Astrocyte of the spinal cord (primary cell): ENCODE measurements at regions not wholly inside any gene's neighbourhood (a gene's known extent, or its start where the extent isn't known, plus 50 kb on each side); places are given as distances from the start of the nearest gene placed in this dataset.
"Not testable (repeated sequence)": the region's sequence is repeated elsewhere in the genome, so short reads cannot be mapped to it uniquely, and the experiment has no call there.

Experiments
- DNase-seq: peaks from one replicate; pipeline ENCODE4 v3.0.0; 2011; ENCODE audit warnings: low read depth, low spot score
- H3K4me3 ChIP-seq: 2 replicates; pipeline ENCODE4 v1.5.1; 2011; ENCODE audit warnings: low read depth, mild to moderate bottlenecking, low read length, moderate library complexity
- CTCF ChIP-seq: IDR thresholded peaks from 2 replicates; pipeline ENCODE4 v1.5.1; 2012; ENCODE audit warnings: low read depth, mild to moderate bottlenecking, low read length, inconsistent platforms
- in situ Hi-C: cut with HindIII; loops from 2 replicates; pipeline ENCODE4 v1.10.0; 2017; ENCODE audit warnings: low sequenced_read_pairs

- TF ChIP-seq CTCF, result no peak
- in situ Hi-C loops, result no loop called here
- no peak overlapping the region for H3K4me3 ChIP-seq
- DNase-seq, result no peak
Measured at GRCh38 chr3:184502123-184502667, 59.4 kb upstream of the EPHB3 start.

GRCh38 chr3:184502841-184503240, 58.7 kb upstream of the EPHB3 start:
- H3K4me3 ChIP-seq, in situ Hi-C loops, DNase-seq: not testable (repeated sequence)

- no peak for DNase-seq
- in situ Hi-C loops, result no loop called here
- no peak for TF ChIP-seq CTCF
- no peak overlapping the region for H3K4me3 ChIP-seq
Measured at GRCh38 chr3:184503647-184504046, 57.9 kb upstream of the EPHB3 start.

GRCh38 chr3:184505076-184505878, 56.3 kb upstream of the EPHB3 start:
- in situ Hi-C loops, result no loop called here
- no peak overlapping the region for H3K4me3 ChIP-seq
- TF ChIP-seq CTCF, result no peak
- no peak for DNase-seq

GRCh38 chr3:184506561-184506991, 55.0 kb upstream of the EPHB3 start:
- DNase-seq, result no peak
- no peak for TF ChIP-seq CTCF
- in situ Hi-C loops, result no loop called here
- no peak overlapping the region for H3K4me3 ChIP-seq

GRCh38 chr3:184508938-184509337, 52.6 kb upstream of the EPHB3 start:
- no peak for DNase-seq
- H3K4me3 ChIP-seq, result no peak overlapping the region
- no peak for TF ChIP-seq CTCF
- in situ Hi-C loops, result no loop called here

- no peak overlapping the region for H3K4me3 ChIP-seq
- no peak for TF ChIP-seq CTCF
- DNase-seq, result no peak
- in situ Hi-C loops, result no loop called here
Measured at GRCh38 chr3:184511741-184512140, 49.8 kb upstream of the EPHB3 start.
